Mucosa of descending colon (tissue), 3 donors: ENCODE measurements at regions not wholly inside any gene's neighbourhood (a gene's known extent, or its start where the extent isn't known, plus 50 kb on each side); places are given as distances from the start of the nearest gene placed in this dataset.

ENCODE experiments used
- ATAC-seq: fragments of 200-7000 bp; cut with Tn5 transposase; one replicate; pipeline ENCODE4 v1.9.1; 2020; ENCODE audit warnings: mild to moderate bottlenecking, moderate library complexity
- DNase-seq, 3 donors: peaks; one replicate each; pipeline ENCODE4 v3.0.0-alpha.2; 2020
- H3K36me3 ChIP-seq: fragments of 200-600 bp; one replicate; pipeline ENCODE4 v1.8.0; 2021; ENCODE audit warnings: low read depth, mild to moderate bottlenecking
- H3K4me1 ChIP-seq: fragments of 200-600 bp; one replicate; pipeline ENCODE4 v1.8.0; 2021; ENCODE audit warnings: low read depth, mild to moderate bottlenecking
- H3K4me3 ChIP-seq: fragments of 200-600 bp; one replicate; pipeline ENCODE4 v1.8.0; 2021; ENCODE audit warnings: mild to moderate bottlenecking
- H3K9me3 ChIP-seq: fragments of 200-600 bp; one replicate; pipeline ENCODE4 v1.8.0; 2021; ENCODE audit warnings: mild to moderate bottlenecking
- CTCF ChIP-seq: fragments of 200-600 bp; IDR thresholded peaks from one replicate; pipeline ENCODE4 v1.8.0; 2022; ENCODE audit warnings: antibody characterized with exemption, mild to moderate bottlenecking
- intact Hi-C, 2 donors: fragments of 100-400 bp; cut with DNase I in 1 of 2; cut with micrococcal nuclease in 1 of 2; formaldehyde crosslinking; loops; one replicate each; pipeline versions ENCODE4 v1.11.0 to v1.11.1; 2022; cut with DNase I, micrococcal nuclease
- donor health status: DM: no; HTN: no; CAD: no; lungs with moderate emphysema.
- donor health status: DM: no; HTN: no; CAD: no.
- donor health status: DM: no; HTN: yes; CAD: no.

GRCh38 chr2:239586651-239587310, 186.0 kb upstream of the HDAC4 start:
- intact Hi-C loops: no loop called here

DNA sequence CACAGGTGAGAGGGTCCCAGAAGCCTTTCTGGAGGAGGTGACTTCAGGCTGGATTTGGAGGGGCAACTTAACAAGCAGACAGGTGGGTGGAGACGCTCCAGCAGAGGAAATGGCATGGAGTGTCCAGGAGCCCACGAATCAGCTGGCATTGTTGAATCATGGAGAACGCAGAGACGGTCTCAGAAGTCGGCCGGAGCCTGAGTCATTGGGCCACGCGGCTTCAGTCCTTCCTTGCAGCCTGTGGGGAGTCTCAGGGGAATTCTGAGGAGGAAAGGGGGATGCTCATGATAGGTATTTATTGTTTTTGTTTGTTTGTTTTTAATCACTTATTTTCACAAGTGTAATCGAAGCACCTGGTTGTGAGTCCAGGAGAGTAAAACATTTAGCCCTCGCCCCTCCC, 184.6 kb upstream of the HDAC4 start:
- Histone ChIP-seq H3K4me1 (no peaks in the 10 kb centered on the region), H3K4me3 (no peak overlapping the region), H3K9me3 (no peaks in the 10 kb centered on the region), H3K36me3 (no peaks in the 10 kb centered on the region)
- ATAC-seq (no peak), DNase-seq (peak in 1 of 3 donors; percentile 32)
- intact Hi-C loops: no loop called here
- TF ChIP-seq CTCF: no peak

More at GRCh38 chr2:239586651-239587310, 186.0 kb upstream of the HDAC4 start:
- DNase-seq (peak in 2 of 3 donors; percentile 9 to 33), ATAC-seq (no peak)
- Histone ChIP-seq H3K4me3 (no peak overlapping the region), H3K36me3 (no peaks in the 10 kb centered on the region), H3K4me1 (no peaks in the 10 kb centered on the region), H3K9me3 (peaks cover under 1% of the 10 kb centered on the region)
- TF ChIP-seq CTCF: no peak

DNA sequence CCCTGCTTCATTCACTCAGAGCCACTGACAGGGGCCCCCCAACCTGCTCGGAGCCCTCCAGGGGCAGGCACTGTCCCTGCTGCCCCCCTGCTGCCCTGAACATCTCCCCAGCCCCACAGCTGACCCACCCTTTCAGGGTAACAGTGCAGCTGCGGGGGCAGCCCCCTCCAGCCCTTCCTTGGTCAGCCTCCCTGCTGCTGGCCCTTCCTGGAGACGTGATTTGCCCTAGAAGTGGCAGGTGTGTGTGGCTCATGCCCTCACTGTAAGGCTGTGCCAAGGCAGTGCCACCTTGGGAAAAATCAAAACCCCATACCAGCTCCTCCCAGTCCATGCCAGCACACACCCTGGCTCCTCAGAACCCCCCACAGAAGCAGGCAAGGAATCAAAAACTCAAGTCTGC, 184.2 kb upstream of the HDAC4 start:
- H3K4me3 ChIP-seq: no peak overlapping the region
- DNase-seq: peak in 2 of 3 donors; percentile 3 to 17
- intact Hi-C loops: no loop called here
- TF ChIP-seq CTCF: no peak
- H3K36me3 ChIP-seq: no peaks in the 10 kb centered on the region
- ATAC-seq: no peak
- no peaks in the 10 kb centered on the region for H3K9me3 ChIP-seq
- no peaks in the 10 kb centered on the region for H3K4me1 ChIP-seq

DNA sequence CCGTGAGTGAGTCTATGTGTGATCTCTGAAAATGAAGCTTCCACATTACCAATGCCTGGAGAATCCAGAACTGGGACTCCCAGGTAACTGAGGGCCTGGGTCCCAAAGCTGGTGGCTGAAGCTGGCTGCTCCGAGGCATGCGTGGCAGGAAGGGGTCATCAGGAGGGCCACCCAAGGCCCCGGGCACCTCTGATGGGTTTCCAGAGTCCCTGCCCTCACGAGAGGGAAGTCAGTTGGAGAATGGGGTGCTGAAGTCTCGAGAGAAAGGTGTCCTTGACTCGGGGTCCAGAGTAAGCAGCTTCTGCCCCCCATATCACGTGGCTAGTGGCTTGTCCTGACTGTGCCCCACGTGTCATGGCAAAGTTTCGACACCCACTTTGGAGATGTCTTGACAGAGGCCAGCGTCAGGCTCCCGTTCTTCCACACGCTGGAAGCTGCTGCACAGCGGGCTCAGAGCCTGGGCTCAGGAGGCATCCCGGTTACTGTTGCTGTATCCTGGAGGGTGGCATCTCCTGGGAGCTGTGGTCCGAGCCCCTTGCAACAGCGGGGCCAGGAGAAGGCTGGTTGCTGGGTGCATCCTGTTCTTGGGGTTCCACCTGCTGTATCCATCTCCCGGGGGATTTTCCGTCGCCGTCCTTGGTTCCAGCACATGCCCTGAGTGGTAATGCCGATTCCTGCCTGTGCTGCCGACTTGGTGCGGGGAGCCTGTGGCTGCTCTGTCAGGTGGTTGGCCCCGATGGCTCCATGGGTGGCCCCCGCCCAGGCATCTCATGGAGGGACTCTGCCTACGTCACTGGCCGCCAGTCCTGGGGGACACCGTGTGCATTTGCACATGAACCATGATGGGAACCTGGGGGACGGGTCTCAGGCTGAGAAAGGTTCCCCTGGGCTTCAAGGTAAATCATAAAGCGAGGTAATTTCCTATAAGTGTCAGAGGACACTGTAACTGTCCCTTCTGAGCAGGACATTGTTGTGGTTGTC, 183.3 kb upstream of the HDAC4 start:
- ATAC-seq (no peak), DNase-seq (peak in 2 of 3 donors; percentile 3 to 39)
- no peaks in the 10 kb centered on the region for H3K4me1 ChIP-seq
- intact Hi-C loops: no loop called here
- no peaks in the 10 kb centered on the region for H3K36me3 ChIP-seq
- TF ChIP-seq CTCF: no peak
- no peak overlapping the region for H3K4me3 ChIP-seq
- no peaks in the 10 kb centered on the region for H3K9me3 ChIP-seq

DNA sequence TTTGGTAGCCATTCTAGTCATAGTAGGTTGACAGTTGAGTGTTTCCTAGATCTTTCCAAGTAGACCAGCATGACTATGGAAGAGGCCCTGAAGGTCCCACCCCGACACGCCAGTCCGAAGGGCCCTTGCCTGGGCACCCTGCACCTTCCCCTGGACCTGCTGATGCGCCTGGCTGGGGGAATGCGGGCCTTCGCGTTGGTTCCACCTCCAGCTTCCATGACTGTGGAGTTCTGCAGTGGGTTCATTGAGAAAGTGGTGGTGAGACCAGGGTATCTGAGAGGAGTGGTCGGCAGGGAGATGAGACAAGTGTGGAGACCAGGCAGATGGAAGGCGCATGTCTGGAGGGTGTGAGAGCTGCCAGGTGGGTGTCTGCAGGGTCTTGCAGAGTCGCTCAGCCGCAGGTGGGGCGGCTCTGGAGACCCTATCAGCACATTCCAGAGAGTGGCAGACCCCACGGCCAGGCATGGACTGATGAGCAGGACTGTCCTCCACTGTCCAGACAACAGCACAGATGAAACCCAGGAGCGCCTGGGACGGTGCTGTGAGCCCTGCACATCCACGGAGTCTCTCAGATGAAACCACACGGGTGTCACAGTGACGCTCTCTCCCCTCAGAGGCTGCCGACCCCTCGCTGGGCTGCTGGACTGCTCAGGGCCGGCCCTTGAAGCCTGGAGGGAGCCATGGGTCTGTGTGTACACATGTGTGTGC, 182.5 kb upstream of the HDAC4 start:
- DNase-seq: peak in 2 of 3 donors; percentile 8 to 29
- no peaks in the 10 kb centered on the region for H3K36me3 ChIP-seq
- ATAC-seq: no peak
- H3K4me1 ChIP-seq: no peaks in the 10 kb centered on the region
- intact Hi-C loops: no loop called here
- no peaks in the 10 kb centered on the region for H3K9me3 ChIP-seq
- no peak overlapping the region for H3K4me3 ChIP-seq
- no peak for TF ChIP-seq CTCF
